Keratinocyte (primary cell): ENCODE measurements at regions not wholly inside any gene's neighbourhood (a gene's known extent, or its start where the extent isn't known, plus 50 kb on each side); places are given as distances from the start of the nearest gene placed in this dataset.

Source experiments
- DNase-seq: peaks from one replicate; pipeline ENCODE4 v3.0.0-alpha.2; 2011; ENCODE audit warnings: low read depth, missing footprints, low spot score
- FAIRE-seq: peaks from 2 replicates; lab custom pipeline; 2011; peaks lifted over from hg19 to GRCh38; lab: Jason Lieb, UNC
- H2AFZ ChIP-seq: 2 replicates; pipeline ENCODE4 v1.6.0; 2012; ENCODE audit warnings: low read length, control low read depth, inconsistent platforms; ENCODE audit not compliant: control insufficient read depth
- H3K27ac ChIP-seq: 2 replicates; pipeline ENCODE4 v1.5.1; 2011; ENCODE audit warnings: low read length; ENCODE audit not compliant: control insufficient read depth, insufficient read depth
- H3K27me3 ChIP-seq: 3 replicates; pipeline ENCODE4 v1.6.0; 2011; ENCODE audit warnings: low read length; ENCODE audit not compliant: control insufficient read depth, insufficient read depth; ENCODE audit errors: extremely low read depth
- H3K36me3 ChIP-seq, 2 experiments: 2 replicates in 1 of 2; 3 replicates in 1 of 2; pipeline ENCODE4 v1.5.1; 2011; ENCODE audit warnings: low read length in 2 of 2, mild to moderate bottlenecking in 1 of 2; ENCODE audit not compliant: control insufficient read depth in 2 of 2, insufficient read depth in 2 of 2; ENCODE audit errors: extremely low read depth in 1 of 2
- H3K4me1 ChIP-seq: 3 replicates; pipeline ENCODE4 v1.5.1; 2011; ENCODE audit warnings: low read length; ENCODE audit not compliant: control insufficient read depth, insufficient read depth; ENCODE audit errors: extremely low read depth
- H3K4me2 ChIP-seq: 3 replicates; pipeline ENCODE4 v1.6.0; 2011; ENCODE audit warnings: low read depth, low read length; ENCODE audit not compliant: control insufficient read depth, insufficient read depth; ENCODE audit errors: extremely low read depth
- H3K4me3 ChIP-seq, 3 experiments: fragments of 200-600 bp in 1 of 3; sonication (generic) in 1 of 3; 2 replicates in 2 of 3; 3 replicates in 1 of 3; pipeline ENCODE4 v1.5.1; 2011 to 2016; ENCODE audit warnings: low read length in 3 of 3, mild to moderate bottlenecking in 3 of 3, control low read depth in 2 of 3, inconsistent platforms in 1 of 3, low read depth in 1 of 3, mixed read lengths in 1 of 3, mixed run types in 1 of 3, moderate library complexity in 1 of 3; ENCODE audit not compliant: control insufficient read depth in 2 of 3, insufficient read depth in 2 of 3; ENCODE audit errors: extremely low read depth in 1 of 3
- H3K79me2 ChIP-seq: 2 replicates; pipeline ENCODE4 v1.6.0; 2012; ENCODE audit warnings: low read length; ENCODE audit not compliant: control insufficient read depth, insufficient read depth
- H3K9ac ChIP-seq: 3 replicates; pipeline ENCODE4 v1.6.0; 2011; ENCODE audit warnings: low read length; ENCODE audit not compliant: control insufficient read depth, insufficient read depth; ENCODE audit errors: extremely low read depth
- H3K9me1 ChIP-seq: 3 replicates; pipeline ENCODE4 v1.6.0; 2011; ENCODE audit warnings: low read length; ENCODE audit not compliant: control insufficient read depth, insufficient read depth; ENCODE audit errors: extremely low read depth
- H3K9me3 ChIP-seq: 2 replicates; pipeline ENCODE4 v1.5.1; 2012; ENCODE audit warnings: low read depth, low read length; ENCODE audit not compliant: control insufficient read depth
- H4K20me1 ChIP-seq: 3 replicates; pipeline ENCODE4 v1.6.0; 2011; ENCODE audit warnings: low read length; ENCODE audit not compliant: control insufficient read depth, insufficient read depth; ENCODE audit errors: extremely low read depth
- EZH2 ChIP-seq: IDR thresholded peaks from one replicate; pipeline ENCODE4 v1.6.1; 2012; ENCODE audit warnings: inconsistent platforms, mild to moderate bottlenecking, low read length, moderate library complexity
- dilution Hi-C: fragments of 300-500 bp; cut with MboI; formaldehyde crosslinking; loops from one replicate; pipeline ENCODE4 v1.7.0; 2020; ENCODE audit warnings: low sequenced_read_pairs; ENCODE audit not compliant: extremely low pct_ligation_motif_present
- TF ChIP-seq, protein P1 (sequence below), 3 experiments: IDR thresholded peaks in 1 of 3; conservative IDR thresholded peaks in 1 of 3; optimal IDR thresholded peaks in 1 of 3; 2 replicates in 2 of 3; 3 replicates in 1 of 3; pipeline versions ENCODE3 to v1.5.1; 2011; ENCODE audit warnings: low read length in 3 of 3, mild to moderate bottlenecking in 3 of 3, moderate library complexity in 2 of 3, control low read depth in 1 of 3, inconsistent platforms in 1 of 3; ENCODE audit not compliant: insufficient read depth in 2 of 3; ENCODE audit errors: extremely low read depth in 1 of 3

DNA sequence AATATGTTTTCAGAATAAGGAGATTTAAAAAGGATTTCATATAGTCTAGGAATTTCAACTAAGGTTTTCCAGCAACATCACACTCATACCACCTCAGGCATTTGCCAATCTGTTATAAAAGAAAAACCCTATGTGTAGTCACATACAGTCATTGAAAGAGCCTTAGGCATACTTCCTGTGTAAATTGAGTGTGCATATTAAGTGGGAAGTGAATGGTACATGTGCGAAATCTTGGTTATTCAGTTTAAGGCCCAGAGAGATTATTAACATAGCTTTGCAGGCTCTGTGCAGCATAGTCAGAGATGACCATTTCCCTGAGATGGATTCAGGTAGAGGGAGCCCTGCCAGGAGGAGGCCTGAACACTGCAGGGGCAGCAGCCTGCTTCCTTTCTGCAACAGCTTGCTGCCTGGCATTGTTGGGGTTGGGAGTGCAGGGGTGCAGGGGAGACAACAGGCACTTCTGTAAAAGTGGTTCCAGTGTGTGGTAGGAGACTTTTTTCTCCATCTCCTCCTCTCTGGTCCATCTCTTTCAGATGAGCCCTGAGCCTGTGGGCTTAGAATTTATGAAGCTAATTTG, 100.1 kb upstream of the OSR1 start:
- no peaks in the 10 kb centered on the region for H3K9me3 ChIP-seq
- H3K4me1 ChIP-seq = no peaks in the 10 kb centered on the region
- no peak overlapping the region for H2AFZ ChIP-seq
- no peak overlapping the region for H3K4me2 ChIP-seq
- dilution Hi-C loops = no loop called here
- no peaks in the 10 kb centered on the region for H3K36me3 ChIP-seq
- no peaks in the 10 kb centered on the region for H3K27me3 ChIP-seq
- no peak overlapping the region for H3K9ac ChIP-seq
- H4K20me1 ChIP-seq = no peaks in the 10 kb centered on the region
- H3K9me1 ChIP-seq = no peaks in the 10 kb centered on the region
- TF ChIP-seq, protein P1, sequence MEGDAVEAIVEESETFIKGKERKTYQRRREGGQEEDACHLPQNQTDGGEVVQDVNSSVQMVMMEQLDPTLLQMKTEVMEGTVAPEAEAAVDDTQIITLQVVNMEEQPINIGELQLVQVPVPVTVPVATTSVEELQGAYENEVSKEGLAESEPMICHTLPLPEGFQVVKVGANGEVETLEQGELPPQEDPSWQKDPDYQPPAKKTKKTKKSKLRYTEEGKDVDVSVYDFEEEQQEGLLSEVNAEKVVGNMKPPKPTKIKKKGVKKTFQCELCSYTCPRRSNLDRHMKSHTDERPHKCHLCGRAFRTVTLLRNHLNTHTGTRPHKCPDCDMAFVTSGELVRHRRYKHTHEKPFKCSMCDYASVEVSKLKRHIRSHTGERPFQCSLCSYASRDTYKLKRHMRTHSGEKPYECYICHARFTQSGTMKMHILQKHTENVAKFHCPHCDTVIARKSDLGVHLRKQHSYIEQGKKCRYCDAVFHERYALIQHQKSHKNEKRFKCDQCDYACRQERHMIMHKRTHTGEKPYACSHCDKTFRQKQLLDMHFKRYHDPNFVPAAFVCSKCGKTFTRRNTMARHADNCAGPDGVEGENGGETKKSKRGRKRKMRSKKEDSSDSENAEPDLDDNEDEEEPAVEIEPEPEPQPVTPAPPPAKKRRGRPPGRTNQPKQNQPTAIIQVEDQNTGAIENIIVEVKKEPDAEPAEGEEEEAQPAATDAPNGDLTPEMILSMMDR (optimal IDR thresholded peaks at IDR 0.05 in 1 of 3, IDR thresholded peaks at IDR 0.05 in 1 of 3, conservative IDR thresholded peaks at IDR 0.05 in 1 of 3; ENCODE audit: extremely low read depth in 1 of 3, insufficient read depth in 2 of 3, low read length in 3 of 3) = no peak
- TF ChIP-seq EZH2 = no peak
- H3K27ac ChIP-seq = no peak overlapping the region
- H3K4me3 ChIP-seq = no peak overlapping the region
- DNase-seq = no peak
- H3K79me2 ChIP-seq = no peaks in the 10 kb centered on the region
- no peak for FAIRE-seq

DNA sequence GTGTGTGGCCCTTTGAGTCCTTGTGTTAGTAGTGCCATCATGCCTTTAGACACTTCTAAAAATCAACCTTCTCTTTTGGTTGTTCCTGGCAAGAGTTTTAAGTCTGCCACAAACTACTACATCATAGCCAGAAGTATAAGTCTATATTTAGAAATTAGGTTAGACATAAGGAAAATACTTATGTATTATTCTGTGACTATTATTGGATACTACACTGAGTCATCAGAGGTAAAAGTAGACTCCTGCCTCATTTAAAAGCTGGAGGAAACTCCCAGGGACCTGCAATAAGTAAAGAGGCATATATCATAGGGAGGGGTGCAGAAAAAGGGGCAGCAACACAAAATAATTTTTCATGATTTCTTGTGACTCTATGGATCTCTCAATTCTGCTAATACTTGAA, 99.4 kb upstream of the OSR1 start:
- DNase-seq (no peak), FAIRE-seq (no peak)
- Histone ChIP-seq H3K4me2 (no peak overlapping the region), H3K4me1 (no peaks in the 10 kb centered on the region), H3K9me3 (no peaks in the 10 kb centered on the region), H3K27ac (no peak overlapping the region), H4K20me1 (no peaks in the 10 kb centered on the region), H3K79me2 (no peaks in the 10 kb centered on the region), H2AFZ (no peak overlapping the region), H3K27me3 (no peaks in the 10 kb centered on the region), H3K9me1 (no peaks in the 10 kb centered on the region), H3K9ac (no peak overlapping the region), H3K36me3 (no peaks in the 10 kb centered on the region), H3K4me3 (no peak overlapping the region)
- dilution Hi-C loops = no loop called here
- TF ChIP-seq, protein P1 (optimal IDR thresholded peaks at IDR 0.05 in 1 of 3, IDR thresholded peaks at IDR 0.05 in 1 of 3, conservative IDR thresholded peaks at IDR 0.05 in 1 of 3; ENCODE audit: extremely low read depth in 1 of 3, insufficient read depth in 2 of 3, low read length in 3 of 3) = no peak
- no peak for TF ChIP-seq EZH2
